ENCODE measurements at regions not wholly inside any gene's neighbourhood (a gene's known extent, or its start where the extent isn't known, plus 50 kb on each side); places are given as distances from the start of the nearest gene placed in this dataset.

- no peak for TF ChIP-seq CREB1 (IDR thresholded peaks at IDR 0.05; ENCODE audit: low read depth)
- TF ChIP-seq RAD21 (IDR thresholded peaks at IDR 0.05; ENCODE audit: low read depth) = no peak
- no peak for TF ChIP-seq TCF12 (IDR thresholded peaks at IDR 0.05; ENCODE audit: low read depth)
- no peak for TF ChIP-seq FOXM1 (IDR thresholded peaks at IDR 0.05; ENCODE audit: borderline replicate concordance, low read depth)
- no peak for TF ChIP-seq NFIC (IDR thresholded peaks at IDR 0.05)
- TF ChIP-seq REST (IDR thresholded peaks at IDR 0.05; ENCODE audit: low read depth) = no peak
- no peak for TF ChIP-seq CEBPB (IDR thresholded peaks at IDR 0.05)
- TF ChIP-seq EP300 (IDR thresholded peaks at IDR 0.05; ENCODE audit: borderline replicate concordance) = no peak
- TF ChIP-seq EGR1 (IDR thresholded peaks at IDR 0.05) = no peak
- no peak for TF ChIP-seq USF1 (IDR thresholded peaks at IDR 0.05)
- TF ChIP-seq TAF1 (IDR thresholded peaks at IDR 0.05; ENCODE audit: low read depth) = no peak
Observed at GRCh38 chr2:138103156-138103555, 138.9 kb downstream of the HNMT start.

Measured in Ishikawa (cell line).